Subcutaneous abdominal adipose tissue (tissue), 5 donors: ENCODE measurements at regions not wholly inside any gene's neighbourhood (a gene's known extent, or its start where the extent isn't known, plus 50 kb on each side); places are given as distances from the start of the nearest gene placed in this dataset.

ENCODE experiments used
- H3K27ac ChIP-seq: one replicate; pipeline ENCODE4 v1.7.0; 2013; ENCODE audit warnings: low read depth, mild to moderate bottlenecking, inconsistent platforms, low read length, moderate library complexity
- H3K27me3 ChIP-seq, 5 donors: one replicate each; pipeline ENCODE4 v1.7.0; 2013; ENCODE audit warnings: low read length in 5 of 5, inconsistent platforms in 1 of 5; ENCODE audit not compliant: control insufficient read depth in 5 of 5, insufficient read depth in 4 of 5
- H3K36me3 ChIP-seq, 5 donors: one replicate each; pipeline ENCODE4 v1.7.0; 2013; ENCODE audit warnings: low read length in 5 of 5; ENCODE audit not compliant: control insufficient read depth in 5 of 5, insufficient read depth in 5 of 5
- H3K4me1 ChIP-seq, 5 donors: one replicate each; pipeline ENCODE4 v1.7.0; 2013; ENCODE audit warnings: low read length in 5 of 5, mild to moderate bottlenecking in 3 of 5, moderate library complexity in 1 of 5; ENCODE audit not compliant: control insufficient read depth in 5 of 5, insufficient read depth in 5 of 5
- H3K4me3 ChIP-seq, 5 donors: one replicate each; pipeline ENCODE4 v1.7.0; 2013; ENCODE audit warnings: low read length in 5 of 5, low read depth in 1 of 5
- H3K9ac ChIP-seq, 5 donors: one replicate each; pipeline ENCODE4 v1.7.0; 2013; ENCODE audit warnings: low read length in 5 of 5, mild to moderate bottlenecking in 4 of 5, moderate library complexity in 3 of 5
- H3K9me3 ChIP-seq, 5 donors: one replicate each; pipeline ENCODE4 v1.7.0; 2013; ENCODE audit warnings: low read length in 5 of 5; ENCODE audit not compliant: control insufficient read depth in 5 of 5
- donor health status: healthy.
- donor health status: healthy.
- donor health status: healthy.
- donor health status: healthy.
- donor health status: healthy.

- no peak overlapping the region for H3K4me3 ChIP-seq
- no peaks in the 10 kb centered on the region for H3K36me3 ChIP-seq
Observed at GRCh38 chr10:118537623-118538022, 57.8 kb downstream of the PRLHR start.

GRCh38 chr10:118534136-118534535, 61.3 kb downstream of the PRLHR start:
- no peaks in the 10 kb centered on the region for H3K36me3 ChIP-seq
- H3K9me3 ChIP-seq: peaks cover 0 to 5% (median 0%) of the 10 kb centered on the region in 5 donors
- H3K27ac ChIP-seq: no peak overlapping the region
- H3K4me3 ChIP-seq: no peak overlapping the region
- no peaks in the 10 kb centered on the region for H3K4me1 ChIP-seq
- H3K27me3 ChIP-seq: peaks cover 0 to 3% (median 0%) of the 10 kb centered on the region in 5 donors
- no peak overlapping the region for H3K9ac ChIP-seq

More at GRCh38 chr10:118537623-118538022, 57.8 kb downstream of the PRLHR start:
- Histone ChIP-seq H3K9me3 (peaks cover 0 to 5% (median 0%) of the 10 kb centered on the region in 5 donors), H3K4me1 (no peaks in the 10 kb centered on the region), H3K27me3 (peaks cover 0 to 5% (median 3%) of the 10 kb centered on the region in 5 donors), H3K27ac (no peak overlapping the region), H3K9ac (no peak overlapping the region)

GRCh38 chr10:118531105-118531852, 64.2 kb downstream of the PRLHR start:
- H3K27ac ChIP-seq: no peak overlapping the region
- no peaks in the 10 kb centered on the region for H3K36me3 ChIP-seq
- H3K9ac ChIP-seq: no peak overlapping the region
- H3K4me1 ChIP-seq: no peaks in the 10 kb centered on the region
- H3K4me3 ChIP-seq: no peak overlapping the region
- peaks cover 0 to 3% (median 0%) of the 10 kb centered on the region in 5 donors for H3K27me3 ChIP-seq
- no peaks in the 10 kb centered on the region for H3K9me3 ChIP-seq

- no peak overlapping the region for H3K4me3 ChIP-seq
- no peaks in the 10 kb centered on the region for H3K9me3 ChIP-seq
- peaks cover 0 to 3% (median 0%) of the 10 kb centered on the region in 5 donors for H3K27me3 ChIP-seq
- no peak overlapping the region for H3K9ac ChIP-seq
- no peak overlapping the region for H3K27ac ChIP-seq
- H3K4me1 ChIP-seq: no peaks in the 10 kb centered on the region
- no peaks in the 10 kb centered on the region for H3K36me3 ChIP-seq
Observed at GRCh38 chr10:118528426-118528825, 67.0 kb downstream of the PRLHR start.

GRCh38 chr10:118523775-118524174, 71.7 kb downstream of the PRLHR start:
- H3K27me3 ChIP-seq: no peaks in the 10 kb centered on the region
- no peak overlapping the region for H3K4me3 ChIP-seq
- H3K27ac ChIP-seq: no peak overlapping the region

GRCh38 chr10:118522791-118523498, 72.5 kb downstream of the PRLHR start:
- Histone ChIP-seq H3K4me3 (no peak overlapping the region), H3K4me1 (no peaks in the 10 kb centered on the region), H3K27ac (no peak overlapping the region), H3K36me3 (no peaks in the 10 kb centered on the region), H3K9ac (no peak overlapping the region), H3K9me3 (peaks cover 0 to 14% (median 10%) of the 10 kb centered on the region in 5 donors), H3K27me3 (no peaks in the 10 kb centered on the region)

More at GRCh38 chr10:118523775-118524174, 71.7 kb downstream of the PRLHR start:
- peaks cover 0 to 7% (median 4%) of the 10 kb centered on the region in 5 donors for H3K9me3 ChIP-seq
- H3K36me3 ChIP-seq: no peaks in the 10 kb centered on the region
- no peaks in the 10 kb centered on the region for H3K4me1 ChIP-seq
- no peak overlapping the region for H3K9ac ChIP-seq

- no peak overlapping the region for H3K27ac ChIP-seq
- peaks cover 5 to 24% (median 13%) of the 10 kb centered on the region in 5 donors for H3K9me3 ChIP-seq
- H3K4me3 ChIP-seq: no peak overlapping the region
- no peaks in the 10 kb centered on the region for H3K4me1 ChIP-seq
- no peaks in the 10 kb centered on the region for H3K36me3 ChIP-seq
- no peaks in the 10 kb centered on the region for H3K27me3 ChIP-seq
- H3K9ac ChIP-seq: no peak overlapping the region
Observed at GRCh38 chr10:118521415-118522117, 73.9 kb downstream of the PRLHR start.

- H3K9me3 ChIP-seq: peaks cover 5 to 24% (median 17%) of the 10 kb centered on the region in 5 donors
- H3K4me3 ChIP-seq: no peak overlapping the region
- no peaks in the 10 kb centered on the region for H3K36me3 ChIP-seq
- no peak overlapping the region for H3K27ac ChIP-seq
- H3K9ac ChIP-seq: no peak overlapping the region
- H3K27me3 ChIP-seq: no peaks in the 10 kb centered on the region
- H3K4me1 ChIP-seq: no peaks in the 10 kb centered on the region
Observed at GRCh38 chr10:118520116-118520742, 75.2 kb downstream of the PRLHR start.

- Histone ChIP-seq H3K36me3 (no peaks in the 10 kb centered on the region), H3K9ac (no peak overlapping the region), H3K9me3 (peaks cover 5 to 24% (median 17%) of the 10 kb centered on the region in 5 donors), H3K4me3 (no peak overlapping the region), H3K4me1 (no peaks in the 10 kb centered on the region), H3K27me3 (no peaks in the 10 kb centered on the region), H3K27ac (no peak overlapping the region)
Observed at GRCh38 chr10:118518095-118518494, 77.4 kb downstream of the PRLHR start.
